ENCODE measurements at regions not wholly inside any gene's neighbourhood (a gene's known extent, or its start where the extent isn't known, plus 50 kb on each side); places are given as distances from the start of the nearest gene placed in this dataset.

DNA sequence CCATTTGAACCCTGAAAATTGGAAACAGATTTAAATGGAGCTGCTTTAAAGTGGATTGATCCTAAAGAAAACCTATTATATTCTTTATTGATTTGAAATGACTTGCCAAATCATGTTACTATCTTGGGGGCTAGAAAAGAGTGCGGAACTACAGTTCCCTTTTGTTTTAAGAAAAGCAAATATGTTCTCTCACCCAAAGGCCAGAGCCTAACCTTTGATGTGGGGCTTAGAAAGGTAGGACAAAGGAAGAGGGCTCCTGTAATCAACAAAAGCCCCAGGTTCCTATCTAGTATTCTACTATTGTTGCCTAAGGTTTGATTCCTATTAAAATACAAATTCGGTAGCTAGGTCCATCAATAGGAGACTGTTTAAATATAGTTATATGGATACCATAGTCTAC is 100.8 kb upstream of the BEND6 start:
- DNase-seq (ENCODE audit: low read depth): no peak
- TF ChIP-seq CTCF (IDR thresholded peaks at IDR 0.05; ENCODE audit: insufficient read depth, low read length): no peak

GRCh38 chr6:56853541-56853940 is 101.4 kb upstream of the BEND6 start:
- no peak for TF ChIP-seq CTCF (IDR thresholded peaks at IDR 0.05; ENCODE audit: insufficient read depth, low read length)
- DNase-seq (ENCODE audit: low read depth): no peak
- H3K4me3 ChIP-seq (ENCODE audit: low read depth, low read length): no peak overlapping the region

More for the DNA sequence above, 100.8 kb upstream of the BEND6 start:
- H3K4me3 ChIP-seq (ENCODE audit: low read depth, low read length): no peak overlapping the region

GRCh38 chr6:56852260-56853010 is 102.5 kb upstream of the BEND6 start:
- no peak for DNase-seq (ENCODE audit: low read depth)
- H3K4me3 ChIP-seq (ENCODE audit: low read depth, low read length): no peak overlapping the region
- no peak for TF ChIP-seq CTCF (IDR thresholded peaks at IDR 0.05; ENCODE audit: insufficient read depth, low read length)

GRCh38 chr6:56851541-56852259 is 103.2 kb upstream of the BEND6 start:
- TF ChIP-seq CTCF (IDR thresholded peaks at IDR 0.05; ENCODE audit: insufficient read depth, low read length): peak; percentile 51
- DNase-seq (ENCODE audit: low read depth): peak; percentile 90

DNA sequence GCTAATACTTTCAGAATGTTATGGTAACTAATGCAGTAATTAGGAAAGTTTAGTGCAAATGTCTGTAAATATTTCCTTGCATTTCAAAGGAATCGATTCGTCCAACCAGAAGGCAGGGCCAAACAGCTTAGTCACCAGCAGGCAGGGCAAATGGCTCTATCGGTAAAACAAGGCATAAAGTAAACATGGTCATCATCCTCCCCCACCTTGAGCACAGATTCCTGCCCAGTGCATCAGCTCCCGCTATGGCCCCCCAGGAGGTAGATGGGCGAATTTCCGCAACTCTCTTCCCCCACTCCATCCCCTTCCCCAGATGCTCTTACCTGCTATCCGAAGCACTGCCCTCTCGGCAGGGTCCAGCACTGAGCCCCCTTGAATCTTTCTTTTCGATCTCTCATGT is 103.8 kb upstream of the BEND6 start:
- peak; percentile 45 for DNase-seq (ENCODE audit: low read depth)

More at GRCh38 chr6:56851541-56852259, 103.2 kb upstream of the BEND6 start:
- H3K4me3 ChIP-seq (ENCODE audit: low read depth, low read length): peak overlapping the region; percentile 73

DNA sequence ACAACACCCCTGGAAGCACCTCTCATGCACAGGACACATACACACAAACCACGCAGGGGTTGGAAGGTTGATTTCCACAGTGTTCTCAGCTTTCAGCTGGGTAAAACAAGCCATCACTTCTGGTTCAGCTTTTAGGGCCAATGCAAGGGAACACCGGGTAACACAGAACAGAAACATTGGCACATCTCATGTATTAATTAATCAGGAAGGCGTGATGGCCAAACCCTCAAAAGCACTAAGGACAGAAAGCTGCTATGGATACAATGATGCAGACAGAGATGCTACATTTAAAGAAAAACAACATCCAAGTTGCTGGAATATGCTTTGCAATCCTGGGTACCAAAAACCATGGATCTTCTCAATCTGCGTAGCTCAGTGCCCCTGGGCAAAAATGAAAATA is 104.3 kb upstream of the BEND6 start:
- TF ChIP-seq CTCF (IDR thresholded peaks at IDR 0.05; ENCODE audit: insufficient read depth, low read length): no peak
- DNase-seq (ENCODE audit: low read depth): peak; percentile 24
- peak overlapping the region; percentile 73 for H3K4me3 ChIP-seq (ENCODE audit: low read depth, low read length)

More for the DNA sequence above, 103.8 kb upstream of the BEND6 start:
- no peak for TF ChIP-seq CTCF (IDR thresholded peaks at IDR 0.05; ENCODE audit: insufficient read depth, low read length)
- H3K4me3 ChIP-seq (ENCODE audit: low read depth, low read length): peak overlapping the region; percentile 73

Data from fibroblast of the aortic adventitia (primary cell).